D721Med (cell line): ENCODE measurements at regions not wholly inside any gene's neighbourhood (a gene's known extent, or its start where the extent isn't known, plus 50 kb on each side); places are given as distances from the start of the nearest gene placed in this dataset.

Experiments used
- DNase-seq: peaks from one replicate; pipeline ENCODE4 v3.0.0; 2011; ENCODE audit warnings: low spot score; ENCODE audit not compliant: insufficient read length
- FAIRE-seq: peaks from 2 replicates; lab custom pipeline; 2011; peaks lifted over from hg19 to GRCh38; lab: Jason Lieb, UNC
- TF ChIP-seq, protein P1 (sequence below): IDR thresholded peaks from 2 replicates; pipeline ENCODE4 v1.5.1; 2012; ENCODE audit warnings: mild to moderate bottlenecking, control low read depth; ENCODE audit not compliant: insufficient read depth; ENCODE audit errors: missing control alignments

GRCh38 chr1:191869790-191870312 lies 288.4 kb upstream of the RGS18 start:
- FAIRE-seq (peak; percentile 63), DNase-seq (no peak)
- TF ChIP-seq, protein P1, sequence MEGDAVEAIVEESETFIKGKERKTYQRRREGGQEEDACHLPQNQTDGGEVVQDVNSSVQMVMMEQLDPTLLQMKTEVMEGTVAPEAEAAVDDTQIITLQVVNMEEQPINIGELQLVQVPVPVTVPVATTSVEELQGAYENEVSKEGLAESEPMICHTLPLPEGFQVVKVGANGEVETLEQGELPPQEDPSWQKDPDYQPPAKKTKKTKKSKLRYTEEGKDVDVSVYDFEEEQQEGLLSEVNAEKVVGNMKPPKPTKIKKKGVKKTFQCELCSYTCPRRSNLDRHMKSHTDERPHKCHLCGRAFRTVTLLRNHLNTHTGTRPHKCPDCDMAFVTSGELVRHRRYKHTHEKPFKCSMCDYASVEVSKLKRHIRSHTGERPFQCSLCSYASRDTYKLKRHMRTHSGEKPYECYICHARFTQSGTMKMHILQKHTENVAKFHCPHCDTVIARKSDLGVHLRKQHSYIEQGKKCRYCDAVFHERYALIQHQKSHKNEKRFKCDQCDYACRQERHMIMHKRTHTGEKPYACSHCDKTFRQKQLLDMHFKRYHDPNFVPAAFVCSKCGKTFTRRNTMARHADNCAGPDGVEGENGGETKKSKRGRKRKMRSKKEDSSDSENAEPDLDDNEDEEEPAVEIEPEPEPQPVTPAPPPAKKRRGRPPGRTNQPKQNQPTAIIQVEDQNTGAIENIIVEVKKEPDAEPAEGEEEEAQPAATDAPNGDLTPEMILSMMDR: no peak

- FAIRE-seq: no peak
- DNase-seq: no peak
- TF ChIP-seq, protein P1: no peak
These were observed 287.8 kb upstream of the RGS18 start for GRCh38 chr1:191870490-191870889.

DNA sequence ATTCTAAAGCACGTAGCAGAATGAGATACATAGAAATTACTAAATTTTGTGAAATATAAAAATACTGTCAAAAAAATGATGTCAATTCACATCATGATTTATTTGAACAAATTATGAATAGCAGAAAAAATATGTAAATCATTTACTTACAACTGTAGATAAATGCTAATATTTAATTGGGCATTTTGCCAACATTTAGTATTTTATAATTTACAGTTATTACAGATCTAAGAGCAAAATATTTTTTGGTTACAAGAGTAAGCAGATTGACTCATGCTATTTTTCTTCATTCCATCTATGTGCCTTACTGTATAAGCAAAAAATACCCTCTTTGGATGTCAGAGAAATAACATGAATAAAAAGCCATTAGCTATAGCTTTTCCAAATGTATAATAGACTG lies 282.3 kb upstream of the RGS18 start:
- DNase-seq (no peak), FAIRE-seq (no peak)
- TF ChIP-seq, protein P1: no peak

- peak; percentile 94 for FAIRE-seq
- no peak for DNase-seq
- TF ChIP-seq, protein P1: no peak
These were observed 281.6 kb upstream of the RGS18 start for GRCh38 chr1:191876631-191877030.

DNA sequence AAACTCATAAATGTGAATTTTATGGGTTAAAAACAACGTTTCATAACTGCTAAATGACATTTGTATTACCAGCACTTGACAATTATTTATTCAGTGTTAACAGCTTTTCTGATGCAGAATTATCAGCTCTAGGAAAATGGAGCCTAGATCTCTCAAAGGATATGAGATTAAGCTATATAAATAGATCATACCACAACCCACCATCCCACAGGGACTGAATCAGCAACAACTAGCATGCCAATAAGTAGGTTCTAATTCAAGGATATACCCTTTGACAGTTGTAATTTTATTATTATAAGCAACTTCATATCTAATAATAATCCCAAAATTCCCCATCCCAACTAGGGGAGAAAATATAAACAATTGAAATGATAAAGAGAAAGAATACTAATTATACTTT lies 275.4 kb upstream of the RGS18 start:
- DNase-seq: no peak
- peak; percentile 83 for FAIRE-seq

DNA sequence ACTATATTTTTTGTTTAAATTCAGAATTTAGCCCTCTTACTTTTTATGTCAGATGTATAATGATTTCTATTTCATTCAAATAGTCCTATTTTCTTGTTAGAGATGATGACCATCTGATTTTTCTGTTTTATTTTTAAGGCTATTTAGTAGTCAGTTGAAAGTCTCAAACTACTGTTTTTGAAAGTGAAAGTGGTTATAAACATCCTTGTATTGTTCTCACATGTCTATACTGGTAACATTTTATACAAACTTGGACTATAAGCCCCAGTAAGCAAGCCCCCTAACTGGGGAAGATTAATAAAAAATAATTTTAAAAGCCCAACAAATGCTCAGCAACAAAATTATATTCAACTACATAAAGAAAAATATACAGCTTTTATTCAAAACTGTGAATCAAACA lies 271.3 kb upstream of the RGS18 start:
- FAIRE-seq: peak; percentile 58
- TF ChIP-seq, protein P1: no peak
- no peak for DNase-seq

More for the DNA sequence above, 275.4 kb upstream of the RGS18 start:
- TF ChIP-seq, protein P1: no peak

- FAIRE-seq (no peak), DNase-seq (no peak)
These were observed 269.2 kb upstream of the RGS18 start for GRCh38 chr1:191888996-191889622.

More at GRCh38 chr1:191888996-191889622, 269.2 kb upstream of the RGS18 start:
- TF ChIP-seq, protein P1: no peak
